Stimulated activated CD4-positive, alpha-beta T cell treated with anti-CD3 and anti-CD28 coated beads, Interleukin-2, amount 100 ng/mL, for 24 hours (primary cell): ENCODE measurements at regions not wholly inside any gene's neighbourhood (a gene's known extent, or its start where the extent isn't known, plus 50 kb on each side); places are given as distances from the start of the nearest gene placed in this dataset.

Experiments used
- DNase-seq, 2 donors: peaks; one replicate each; pipeline ENCODE4 v3.0.0-alpha.2; 2020

DNA sequence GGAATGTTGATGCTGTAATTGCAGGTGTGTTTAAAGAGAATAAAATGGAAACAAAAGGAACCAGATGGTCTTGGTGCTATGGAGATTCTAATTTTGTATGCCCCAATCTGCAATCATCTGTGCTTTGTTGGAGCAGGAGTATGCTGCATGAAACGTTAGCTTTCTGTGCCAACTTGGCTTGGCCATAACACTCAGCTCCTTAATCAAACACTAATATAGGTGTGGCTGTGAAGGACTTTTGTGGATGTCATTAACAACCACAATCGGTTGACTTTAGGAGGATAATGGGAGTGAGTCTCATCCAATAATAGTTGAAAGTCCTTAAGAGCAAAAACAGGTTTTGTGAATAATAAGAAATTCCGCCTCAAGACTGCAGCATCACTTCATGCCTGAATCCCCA, 399.2 kb downstream of the NLGN4X start:
- no peak for DNase-seq

DNA sequence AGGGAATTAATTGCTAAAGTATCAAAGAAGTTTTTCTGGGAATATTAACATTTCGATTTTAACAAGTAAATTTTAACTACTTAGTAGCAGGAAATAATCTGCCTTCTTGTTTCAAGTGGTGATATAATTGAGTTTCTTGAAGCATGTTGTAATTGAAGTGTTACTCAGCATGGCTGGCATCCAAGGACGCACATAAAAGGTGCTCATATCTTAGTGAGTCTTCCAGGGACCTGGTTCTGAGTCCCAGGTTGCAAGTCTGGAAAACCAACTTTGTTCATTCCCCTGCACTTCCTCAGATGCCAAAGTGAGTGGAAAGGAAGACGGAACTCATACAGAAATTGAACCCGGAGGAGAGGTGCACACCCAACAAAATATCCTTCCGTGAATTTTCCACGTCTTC, 399.6 kb downstream of the NLGN4X start:
- DNase-seq, result no peak

- DNase-seq, result no peak
These were observed 404.8 kb downstream of the NLGN4X start for GRCh38 chrX:5823903-5824302.

GRCh38 chrX:5810636-5811035, 418.0 kb downstream of the NLGN4X start:
- no peak for DNase-seq

DNA sequence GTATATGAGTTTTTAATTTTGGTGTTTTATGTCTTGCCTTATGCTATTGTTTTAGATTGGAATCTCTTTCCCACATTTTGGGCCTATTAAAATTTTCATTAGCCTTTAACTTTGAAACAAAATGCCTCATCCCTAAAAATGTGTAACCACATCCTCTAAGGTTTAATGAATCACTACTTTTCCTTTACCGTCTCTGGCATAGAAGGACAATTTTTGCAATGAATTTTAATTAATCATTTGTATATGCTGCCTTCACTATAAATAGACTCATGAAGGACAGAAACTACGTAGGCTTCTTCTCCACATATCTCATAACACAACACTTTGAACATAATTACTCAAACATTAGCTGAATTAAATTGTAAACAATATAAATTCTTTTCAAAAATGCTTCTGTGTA, 421.5 kb downstream of the NLGN4X start:
- no peak for DNase-seq

GRCh38 chrX:5802391-5802790, 426.3 kb downstream of the NLGN4X start:
- DNase-seq, result no peak

DNA sequence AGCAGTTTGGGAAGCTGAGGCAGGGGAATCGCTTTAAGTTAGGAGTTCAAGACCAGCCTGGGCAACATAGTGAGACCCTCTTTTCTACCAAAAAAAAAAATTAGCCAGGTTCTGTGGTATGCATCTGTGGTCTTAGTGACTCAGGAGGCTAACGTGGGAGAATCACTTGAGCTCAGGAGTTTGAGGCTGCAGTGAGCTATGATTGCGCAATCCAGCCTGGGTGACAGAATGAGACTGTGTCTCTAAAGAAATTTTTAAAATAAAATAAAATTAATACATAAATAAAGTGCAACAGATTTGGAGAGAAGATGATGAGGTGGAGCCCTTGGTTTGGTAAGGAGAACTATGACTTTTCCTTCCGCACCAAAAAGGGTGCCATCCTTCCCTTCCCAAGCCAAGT, 436.9 kb downstream of the NLGN4X start:
- DNase-seq, result no peak

DNA sequence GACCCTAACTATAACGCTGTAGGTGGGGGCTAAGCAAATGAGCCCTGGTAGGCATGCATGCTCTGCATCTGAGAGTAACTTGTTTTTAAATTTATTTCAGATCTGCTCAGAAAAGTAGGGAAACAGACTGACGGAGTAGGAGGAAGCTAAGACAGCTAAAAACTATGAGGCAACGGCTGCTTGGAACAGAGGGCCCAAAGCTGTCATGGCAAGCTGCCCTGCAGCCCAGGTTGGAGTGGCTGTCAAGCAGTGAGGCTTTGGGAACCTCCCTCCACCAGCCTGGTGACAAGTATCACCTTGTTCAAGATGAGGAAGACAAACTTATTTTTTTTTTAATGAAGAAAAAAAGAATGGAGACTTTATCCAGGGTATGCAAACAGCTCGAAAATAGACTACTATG, 439.8 kb downstream of the NLGN4X start:
- no peak for DNase-seq

DNA sequence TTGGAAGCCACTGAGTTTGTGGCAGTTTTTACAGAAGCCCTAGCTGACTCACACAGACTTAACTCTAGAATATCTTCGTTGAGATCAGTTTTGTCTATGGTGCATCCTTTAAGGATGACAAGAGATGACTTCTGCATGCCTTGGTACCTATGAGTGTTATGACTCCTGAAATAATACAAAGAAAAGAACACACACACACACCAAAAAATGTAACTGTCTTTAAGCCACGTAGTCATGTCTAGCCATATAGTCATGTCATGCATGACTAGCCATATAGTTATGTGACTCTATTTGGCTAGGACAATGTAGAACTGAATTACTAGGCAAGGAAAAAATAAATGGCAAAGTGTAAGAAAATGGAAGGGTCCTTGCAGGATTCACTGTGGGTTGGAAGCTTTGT, 447.8 kb downstream of the NLGN4X start:
- no peak for DNase-seq

DNA sequence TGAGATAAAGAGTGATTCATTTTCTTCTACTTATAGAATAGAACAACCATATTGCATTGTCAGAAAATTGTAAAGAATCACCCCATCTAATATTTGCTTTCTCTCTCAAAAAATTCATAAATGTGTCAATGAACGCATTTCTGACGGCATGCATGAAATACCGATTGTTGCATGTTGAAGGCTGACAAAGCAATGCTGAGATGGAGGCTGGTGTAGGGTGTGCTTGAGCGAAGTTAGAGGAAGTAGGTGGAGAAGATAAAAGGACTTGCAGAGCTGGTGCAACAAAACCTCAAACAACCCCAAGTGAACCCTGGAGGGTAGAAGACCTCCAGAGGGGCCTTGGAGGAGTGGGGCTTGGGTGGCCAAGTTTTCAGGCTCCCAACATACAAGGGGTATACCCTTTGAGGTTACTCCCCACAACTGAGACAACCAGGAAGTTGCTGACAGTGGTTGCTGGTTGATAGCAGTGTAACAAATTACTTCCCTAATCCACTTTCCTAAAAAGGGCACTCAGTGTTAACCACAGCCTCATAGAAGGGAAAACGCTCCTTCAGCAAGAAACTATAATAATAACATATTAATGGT, 452.7 kb downstream of the NLGN4X start:
- DNase-seq, result no peak

GRCh38 chrX:5774446-5774845, 454.2 kb downstream of the NLGN4X start:
- DNase-seq, result no peak

DNA sequence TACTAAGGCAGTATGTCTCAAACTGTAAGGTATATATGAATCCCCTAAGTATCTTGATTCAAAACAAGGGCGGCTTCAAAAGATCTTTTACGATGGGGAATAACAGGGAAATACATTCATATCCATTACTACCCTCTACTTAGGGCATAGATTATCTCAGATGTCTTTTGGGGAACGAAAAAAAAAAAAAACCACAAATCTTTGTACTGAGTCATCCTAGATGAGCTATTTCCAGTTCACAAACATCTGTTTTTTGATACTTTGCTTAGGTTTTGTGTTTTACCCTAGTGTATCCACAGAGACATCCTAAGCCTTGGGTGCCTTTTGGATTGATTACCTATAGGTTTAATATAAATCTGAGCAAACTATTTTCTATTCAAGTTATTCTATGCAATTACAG, 457.2 kb downstream of the NLGN4X start:
- no peak for DNase-seq

- no peak for DNase-seq
These were observed 472.1 kb downstream of the NLGN4X start for GRCh38 chrX:5756616-5757015.

DNA sequence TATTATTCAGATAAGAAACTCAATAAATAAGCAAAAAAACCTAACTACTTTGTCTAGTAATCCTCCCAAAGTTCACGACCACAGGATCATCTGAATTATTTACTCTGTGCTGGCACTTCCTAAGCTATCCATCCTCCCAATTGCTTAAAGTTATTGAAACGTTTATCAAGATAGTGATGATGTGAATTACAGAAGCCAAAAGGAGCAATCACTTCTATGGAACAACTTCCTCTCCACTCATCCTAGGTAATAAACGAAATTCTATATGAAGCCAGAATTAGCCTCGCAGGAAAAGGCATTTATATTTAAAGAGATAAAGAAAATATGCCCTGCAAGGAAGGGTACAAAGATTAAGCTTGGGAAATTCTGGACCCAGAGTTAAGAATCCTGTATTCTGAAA, 475.4 kb downstream of the NLGN4X start:
- DNase-seq, result no peak

- no peak for DNase-seq
These were observed 475.8 kb downstream of the NLGN4X start for GRCh38 chrX:5752831-5753230.

DNA sequence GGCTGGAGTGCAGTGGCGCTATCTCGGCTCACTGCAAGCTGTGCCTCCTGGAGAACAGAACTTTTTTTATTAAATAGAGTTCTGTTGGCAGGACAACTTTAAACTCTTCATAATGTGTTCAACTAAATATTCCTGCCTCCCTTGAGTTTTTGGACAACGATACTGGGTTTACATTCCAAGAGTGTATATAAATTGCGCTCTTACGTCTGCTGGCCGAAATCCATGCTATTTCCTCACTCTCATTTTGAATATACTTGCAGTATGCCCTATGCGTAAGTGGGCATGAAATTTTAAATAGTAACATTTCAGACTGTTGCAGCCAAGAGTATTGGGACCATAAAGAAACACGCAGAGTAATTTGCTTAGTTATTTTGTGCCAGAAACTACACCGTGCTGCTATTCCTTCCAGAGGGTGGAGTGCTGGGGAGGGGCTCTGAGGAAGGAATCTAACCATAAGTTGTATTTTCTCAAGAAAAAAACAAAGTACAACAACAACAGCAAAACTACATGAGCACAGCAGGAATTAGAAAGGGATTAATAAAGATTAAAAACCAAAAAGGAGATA, 480.0 kb downstream of the NLGN4X start:
- DNase-seq, result no peak

DNA sequence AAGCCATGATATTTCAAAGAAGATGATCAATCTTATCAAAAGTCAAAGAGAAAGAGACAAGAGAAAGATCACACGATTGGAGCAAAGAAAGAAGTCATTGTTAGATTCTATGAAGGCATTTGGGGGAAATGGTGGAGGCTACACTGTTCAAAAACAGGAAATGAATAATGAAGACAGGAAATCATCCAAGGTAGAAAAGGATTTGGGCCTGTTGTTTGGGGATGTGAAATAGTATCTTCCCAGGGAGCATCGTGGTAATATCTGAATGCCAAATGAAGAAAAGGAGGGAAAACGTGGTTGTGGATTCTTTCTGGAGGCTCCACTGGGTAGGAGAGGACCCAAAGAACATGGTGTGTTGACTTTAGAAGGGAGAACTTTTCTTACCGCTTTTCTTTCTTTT, 482.4 kb downstream of the NLGN4X start:
- DNase-seq, result no peak

GRCh38 chrX:5733501-5733900, 495.2 kb downstream of the NLGN4X start:
- DNase-seq, result no peak

- DNase-seq, result no peak
These were observed 498.1 kb downstream of the NLGN4X start for GRCh38 chrX:5730556-5730955.

DNA sequence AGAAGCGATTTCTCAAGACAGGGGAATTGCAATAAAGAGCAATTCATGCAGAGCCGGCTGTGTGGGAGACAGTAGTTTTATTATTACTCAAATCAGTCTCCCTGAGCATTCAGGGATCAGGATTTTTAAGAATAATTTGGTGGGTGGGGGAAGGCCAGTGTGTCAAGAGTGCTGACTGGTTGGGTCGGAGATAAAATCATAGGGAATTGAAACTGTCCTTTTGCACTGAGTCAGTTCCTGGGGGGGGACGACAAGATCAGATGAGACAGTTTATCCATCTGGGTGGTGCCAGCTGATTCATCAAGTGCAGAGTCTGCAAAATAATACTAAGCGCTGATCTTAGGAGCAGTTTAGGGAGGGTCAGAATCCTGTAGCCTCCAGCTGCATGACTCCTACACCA, 502.4 kb downstream of the NLGN4X start:
- DNase-seq, result no peak

DNA sequence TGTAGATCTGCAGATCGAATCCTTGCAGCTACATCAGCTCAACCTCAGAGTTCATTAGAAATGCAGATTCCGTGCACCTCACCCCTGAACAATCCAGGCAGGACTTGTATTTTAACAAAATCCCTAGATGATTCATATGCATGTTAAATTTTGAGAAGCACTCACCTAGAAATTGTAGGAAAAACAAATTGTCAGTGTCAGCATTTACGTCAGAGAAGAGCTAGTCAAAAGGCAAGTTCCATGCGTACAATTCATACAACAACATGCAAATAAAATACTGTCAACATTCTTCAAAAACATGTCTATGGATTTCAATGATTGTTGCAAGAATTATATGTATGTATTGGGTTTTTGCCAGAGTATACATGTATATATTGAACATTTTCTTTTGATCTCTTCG, 504.5 kb downstream of the NLGN4X start:
- DNase-seq, result no peak

DNA sequence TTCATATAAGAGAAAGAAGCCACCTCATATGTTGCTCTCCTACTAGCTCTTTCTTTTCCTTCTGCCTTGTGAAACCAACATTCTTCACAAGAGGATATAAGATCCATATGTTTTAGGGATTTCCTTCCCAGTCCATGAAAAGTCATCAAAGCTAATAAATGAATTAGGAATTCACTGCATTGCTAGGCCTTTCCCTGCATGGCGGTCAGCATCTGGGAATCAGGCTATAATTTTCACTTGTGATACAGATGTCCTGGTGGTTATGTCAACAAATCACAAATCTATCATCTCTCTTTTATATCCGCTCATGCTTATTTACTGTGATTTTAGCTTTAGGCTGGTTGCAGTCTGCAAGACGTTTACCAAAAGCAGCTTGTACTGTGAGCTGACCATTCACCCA, 510.0 kb downstream of the NLGN4X start:
- DNase-seq, result no peak

GRCh38 chrX:5716666-5717065, 512.0 kb downstream of the NLGN4X start:
- no peak for DNase-seq

DNA sequence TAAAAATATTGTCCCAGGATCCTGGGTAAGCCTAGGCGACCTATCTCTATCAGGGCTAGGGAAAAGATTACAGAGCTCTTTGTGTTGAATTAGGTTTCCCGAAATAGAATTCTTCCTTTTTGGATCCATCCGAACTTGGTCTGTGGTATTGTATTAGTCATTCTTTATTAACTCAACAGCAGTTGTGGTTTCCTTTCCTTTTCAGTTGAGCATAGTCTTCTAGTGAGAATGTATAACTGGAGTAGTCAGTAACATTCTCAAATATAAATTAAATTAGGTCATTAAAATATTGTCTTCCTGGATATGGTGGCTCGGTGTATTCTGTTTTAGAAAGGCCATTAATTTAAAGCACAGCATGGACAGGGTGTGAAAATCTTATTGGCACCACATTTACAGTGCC, 520.4 kb downstream of the NLGN4X start:
- no peak for DNase-seq

GRCh38 chrX:5702890-5703289, 525.8 kb downstream of the NLGN4X start:
- DNase-seq, result no peak

- no peak for DNase-seq
These were observed 532.7 kb downstream of the NLGN4X start for GRCh38 chrX:5695971-5696370.
